Activated T-helper 17 cell treated with anti-CD3 and anti-CD28 coated beads, Interleukin-2, amount 50 U/mL, for 72 hours (primary cell): ENCODE measurements at regions not wholly inside any gene's neighbourhood (a gene's known extent, or its start where the extent isn't known, plus 50 kb on each side); places are given as distances from the start of the nearest gene placed in this dataset.

Source experiments
- ATAC-seq: fragments of 150-1000 bp; cut with Tn5 transposase; replicated peaks from 2 replicates; pipeline ENCODE4 v1.10.0; 2021; ENCODE audit warnings: mild to moderate bottlenecking, moderate library complexity
- H3K27ac Mint-ChIP-seq: one replicate; pipeline ENCODE4 v1.8.0; 2022; ENCODE audit warnings: mixed read lengths
- H3K27me3 Mint-ChIP-seq: one replicate; pipeline ENCODE4 v1.8.0; 2022; ENCODE audit warnings: mixed read lengths
- H3K36me3 Mint-ChIP-seq: one replicate; pipeline ENCODE4 v1.8.0; 2022; ENCODE audit warnings: low read depth, mild to moderate bottlenecking, mixed read lengths
- H3K4me1 Mint-ChIP-seq: one replicate; pipeline ENCODE4 v1.8.0; 2022; ENCODE audit warnings: mixed read lengths
- H3K4me3 Mint-ChIP-seq: one replicate; pipeline ENCODE4 v1.8.0; 2022; ENCODE audit warnings: mild to moderate bottlenecking, mixed read lengths
- H3K9me3 Mint-ChIP-seq: one replicate; pipeline ENCODE4 v1.8.0; 2022; ENCODE audit warnings: mixed read lengths

DNA sequence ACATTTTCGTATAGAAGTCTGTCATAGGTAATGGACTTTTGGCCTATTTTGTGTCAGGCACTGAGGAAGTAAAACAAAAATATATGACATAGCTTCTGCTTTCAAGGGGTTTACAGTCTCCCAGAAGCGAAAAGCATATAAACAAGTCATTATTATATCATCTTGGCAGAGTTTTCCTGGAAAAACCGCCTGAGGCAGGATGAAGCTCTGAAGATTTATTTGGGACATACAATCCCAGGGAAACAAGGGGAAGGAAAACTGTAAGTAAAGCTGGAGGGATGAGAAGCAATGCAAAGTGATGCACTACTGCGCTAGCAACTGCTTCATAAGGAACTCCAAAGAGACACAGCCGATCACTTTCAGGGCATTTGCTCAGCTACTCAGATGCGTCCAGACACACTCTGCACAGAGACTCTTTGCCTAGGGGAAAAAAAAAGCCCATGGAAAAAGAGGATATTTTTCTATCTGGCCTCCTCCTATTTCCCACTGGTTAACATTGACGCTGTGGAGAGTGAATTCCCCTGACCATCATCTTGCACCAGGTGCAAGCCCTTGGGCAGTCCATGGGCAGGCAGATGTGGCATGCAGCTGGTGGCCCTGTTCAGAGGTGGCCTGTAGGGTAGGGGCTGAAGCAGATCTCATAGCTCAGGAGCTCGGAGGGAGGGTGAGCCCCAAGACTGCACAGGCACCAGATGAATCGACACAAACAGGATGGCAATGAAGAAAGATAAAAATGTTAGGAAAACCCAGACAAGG, 158.1 kb downstream of the METTL4 start:
- H3K4me3 Mint-ChIP-seq, result no peak overlapping the region
- no peak for ATAC-seq
- H3K4me1 Mint-ChIP-seq, result no peaks in the 10 kb centered on the region
- H3K9me3 Mint-ChIP-seq, result no peaks in the 10 kb centered on the region
- H3K27me3 Mint-ChIP-seq, result peaks cover 14% of the 10 kb centered on the region
- H3K27ac Mint-ChIP-seq, result no peak overlapping the region
- H3K36me3 Mint-ChIP-seq, result no peaks in the 10 kb centered on the region

DNA sequence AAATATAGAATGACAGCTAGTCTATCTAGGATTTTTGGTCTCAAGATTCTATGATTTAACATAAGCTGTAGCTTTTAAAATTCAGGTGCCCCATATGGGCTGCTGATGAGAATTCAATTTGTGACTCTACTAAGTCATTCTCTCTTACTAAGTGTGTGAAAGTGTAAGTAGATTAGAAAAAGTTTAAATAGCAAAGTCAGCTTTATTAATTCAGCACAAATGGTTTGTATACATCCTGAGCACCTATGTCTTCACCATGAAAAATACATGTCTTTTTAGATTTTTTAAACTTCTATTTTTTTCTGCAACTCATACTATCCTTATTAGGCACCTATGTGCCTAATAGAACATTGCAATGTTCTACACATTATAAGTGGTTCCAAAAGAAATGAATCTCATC, 157.1 kb downstream of the METTL4 start:
- H3K27ac Mint-ChIP-seq, result no peak overlapping the region
- peaks cover 14% of the 10 kb centered on the region for H3K27me3 Mint-ChIP-seq
- H3K4me3 Mint-ChIP-seq, result no peak overlapping the region
- no peaks in the 10 kb centered on the region for H3K9me3 Mint-ChIP-seq
- H3K4me1 Mint-ChIP-seq, result no peaks in the 10 kb centered on the region
- ATAC-seq, result no peak
- no peaks in the 10 kb centered on the region for H3K36me3 Mint-ChIP-seq

DNA sequence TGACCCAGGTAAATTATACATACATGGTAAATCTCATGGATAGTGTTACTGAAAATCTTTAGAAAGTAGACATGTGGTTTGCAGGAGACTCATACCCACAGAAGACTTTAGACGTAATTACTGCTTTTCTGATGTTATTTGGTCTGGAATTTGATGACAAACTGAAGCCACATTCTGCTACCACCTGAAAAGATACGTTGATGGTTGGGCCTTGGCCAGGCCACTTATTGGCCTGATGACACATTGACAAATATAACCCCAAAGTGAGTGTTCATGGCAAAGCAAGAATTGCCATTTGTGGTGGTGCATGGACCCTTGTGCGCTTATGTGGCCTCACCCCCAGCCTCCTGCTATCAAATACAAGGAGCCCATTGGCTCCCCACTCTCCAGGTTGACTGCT, 155.6 kb downstream of the METTL4 start:
- no peak overlapping the region for H3K4me3 Mint-ChIP-seq
- H3K36me3 Mint-ChIP-seq, result no peaks in the 10 kb centered on the region
- no peak for ATAC-seq
- H3K27ac Mint-ChIP-seq, result no peak overlapping the region
- H3K4me1 Mint-ChIP-seq, result no peaks in the 10 kb centered on the region
- no peaks in the 10 kb centered on the region for H3K9me3 Mint-ChIP-seq
- H3K27me3 Mint-ChIP-seq, result peaks cover 17% of the 10 kb centered on the region

DNA sequence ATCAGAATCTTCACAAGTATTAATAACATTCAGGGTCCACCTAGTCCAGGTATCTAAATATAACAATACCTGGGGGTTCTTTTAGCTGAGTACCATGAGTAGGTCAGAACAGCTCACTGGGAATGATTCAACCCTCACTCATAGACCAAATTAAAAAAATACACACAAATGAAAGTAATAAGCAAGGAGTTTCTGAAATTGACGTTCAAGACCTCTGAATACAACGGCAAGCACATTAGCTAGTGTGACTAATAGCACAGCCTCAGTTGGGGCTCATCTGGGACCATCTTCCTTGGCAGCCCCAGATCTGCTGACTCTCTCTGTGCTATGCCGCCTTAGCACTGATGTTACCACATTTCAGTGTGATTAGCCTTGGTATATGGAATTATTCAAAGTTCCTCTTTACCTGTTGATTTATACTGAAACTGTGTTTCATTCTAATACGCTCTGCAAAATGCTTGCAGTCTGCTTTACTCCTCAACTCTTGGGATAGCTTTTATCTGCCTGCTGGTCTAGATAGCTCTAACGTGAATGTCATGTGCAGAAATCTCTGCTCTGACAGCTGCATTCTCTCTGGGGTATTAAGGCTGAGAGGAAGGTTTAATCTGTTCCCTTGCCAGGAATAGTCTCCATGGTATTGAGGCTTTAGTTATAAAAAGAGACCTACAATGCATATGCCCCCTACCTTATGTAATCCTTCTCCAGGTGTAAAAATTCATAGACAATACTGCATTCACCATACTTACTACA, 153.3 kb downstream of the METTL4 start:
- peaks cover 16% of the 10 kb centered on the region for H3K27me3 Mint-ChIP-seq
- H3K27ac Mint-ChIP-seq, result no peak overlapping the region
- no peak for ATAC-seq
- no peak overlapping the region for H3K4me3 Mint-ChIP-seq
- H3K4me1 Mint-ChIP-seq, result no peaks in the 10 kb centered on the region
- no peaks in the 10 kb centered on the region for H3K9me3 Mint-ChIP-seq
- H3K36me3 Mint-ChIP-seq, result no peaks in the 10 kb centered on the region

DNA sequence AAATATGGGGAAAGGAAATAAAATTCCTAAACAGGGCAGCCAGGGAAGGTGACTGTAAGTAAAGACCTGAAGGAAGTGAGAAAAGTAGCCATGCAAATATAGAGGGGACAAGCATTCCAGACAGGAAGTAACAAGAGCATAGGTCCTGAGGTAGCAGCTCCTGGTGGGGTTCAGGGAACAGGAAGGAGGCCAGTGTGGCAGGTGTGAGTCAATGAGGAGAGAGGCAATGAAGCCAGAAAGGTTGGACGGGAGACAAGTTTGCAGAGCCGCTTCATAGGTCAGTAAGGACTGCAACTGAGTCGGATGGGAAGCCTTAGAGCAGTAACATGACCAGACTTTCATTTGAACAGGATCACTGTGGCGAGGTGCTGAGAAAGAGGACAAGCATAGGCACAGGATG, 150.9 kb downstream of the METTL4 start:
- Mint-ChIP-seq H3K4me1 (no peaks in the 10 kb centered on the region), H3K9me3 (no peaks in the 10 kb centered on the region), H3K36me3 (no peaks in the 10 kb centered on the region), H3K27ac (no peak overlapping the region), H3K4me3 (no peak overlapping the region), H3K27me3 (peaks cover 17% of the 10 kb centered on the region)
- ATAC-seq, result no peak

DNA sequence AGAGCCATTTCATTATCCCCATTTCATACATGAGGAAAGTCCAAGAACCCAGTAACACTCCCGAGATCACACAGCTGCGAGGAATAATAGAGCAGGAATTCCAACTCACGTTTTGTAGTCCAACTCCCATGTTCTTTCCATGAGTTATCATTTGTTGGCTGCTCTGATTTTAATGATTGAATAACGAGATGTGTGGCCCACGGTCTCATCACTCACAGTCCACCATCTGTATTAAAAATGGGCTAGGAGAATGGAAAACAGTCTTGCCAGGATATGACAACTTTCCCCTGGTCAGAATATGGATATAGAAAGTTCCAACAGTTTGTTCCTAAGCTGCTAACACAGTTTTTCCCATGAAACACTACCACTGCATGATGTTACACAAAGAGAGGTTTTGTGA, 147.5 kb downstream of the METTL4 start:
- no peak for ATAC-seq
- Mint-ChIP-seq H3K36me3 (no peaks in the 10 kb centered on the region), H3K27ac (no peak overlapping the region), H3K9me3 (no peaks in the 10 kb centered on the region), H3K27me3 (peaks cover 18% of the 10 kb centered on the region), H3K4me3 (no peak overlapping the region), H3K4me1 (no peaks in the 10 kb centered on the region)

DNA sequence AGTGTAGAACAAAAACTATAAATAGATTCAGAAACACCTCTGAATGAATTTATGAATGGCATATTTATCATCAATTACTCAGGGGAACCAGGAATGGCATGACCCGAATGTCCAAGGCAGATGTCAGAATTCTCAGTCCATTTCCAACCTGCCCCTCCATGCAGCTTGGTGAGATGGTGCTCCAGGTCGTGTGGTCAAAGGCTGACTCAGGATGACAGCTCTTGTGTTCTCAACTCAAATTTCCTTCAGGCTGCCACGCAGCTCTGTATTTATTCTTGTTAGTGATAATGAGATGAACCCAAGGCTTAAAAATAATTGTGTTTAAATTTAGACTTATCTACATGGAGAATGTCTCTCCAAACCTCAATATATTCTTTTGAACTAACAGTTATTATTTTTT, 146.9 kb downstream of the METTL4 start:
- Mint-ChIP-seq H3K36me3 (no peaks in the 10 kb centered on the region), H3K4me3 (no peak overlapping the region), H3K27ac (no peak overlapping the region), H3K9me3 (no peaks in the 10 kb centered on the region), H3K4me1 (no peaks in the 10 kb centered on the region), H3K27me3 (peaks cover 18% of the 10 kb centered on the region)
- no peak for ATAC-seq

DNA sequence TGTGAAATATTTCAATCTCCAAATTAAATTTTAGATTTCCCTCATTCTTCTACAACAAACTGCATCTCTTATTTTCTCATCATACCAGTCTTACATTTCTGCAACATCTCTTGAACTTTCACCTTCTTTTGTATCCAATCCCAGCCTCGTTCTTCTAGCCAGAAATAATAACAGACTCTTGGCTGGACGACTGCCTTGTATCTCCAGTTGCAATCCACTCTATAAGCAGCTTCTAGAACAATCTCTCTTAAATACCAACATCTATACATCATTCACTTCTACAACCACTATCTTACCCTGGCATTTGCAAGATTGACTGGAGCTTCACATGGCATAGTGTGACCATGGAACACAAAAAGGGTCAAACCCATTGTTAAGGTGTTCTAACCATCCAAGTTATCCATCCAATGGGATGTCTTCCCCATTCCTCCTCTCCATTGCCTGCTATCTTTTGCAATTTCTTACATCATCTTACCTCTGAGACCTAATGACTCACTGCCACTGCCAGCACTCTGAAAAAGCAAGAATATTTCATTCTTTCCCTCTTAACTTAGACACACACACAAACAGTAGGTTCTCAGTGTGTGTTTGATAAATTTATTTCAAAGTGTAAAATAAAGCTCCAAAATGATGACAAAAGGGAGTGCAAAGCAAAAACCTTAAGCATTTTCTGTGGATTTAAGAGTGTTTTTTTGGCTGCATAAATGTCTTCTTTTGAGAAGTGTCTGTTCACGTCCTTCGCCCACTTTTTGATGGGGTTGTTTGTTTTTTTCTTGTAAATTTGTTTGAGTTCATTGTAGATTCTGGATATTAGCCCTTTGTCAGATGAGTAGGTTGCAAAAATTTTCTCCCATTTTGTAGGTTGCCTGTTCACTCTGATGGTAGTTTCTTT, 145.6 kb downstream of the METTL4 start:
- Mint-ChIP-seq H3K9me3 (peaks cover 5% of the 10 kb centered on the region), H3K27me3 (peaks cover 11% of the 10 kb centered on the region), H3K4me3 (no peak overlapping the region), H3K4me1 (no peaks in the 10 kb centered on the region), H3K27ac (no peak overlapping the region), H3K36me3 (no peaks in the 10 kb centered on the region)
- ATAC-seq, result no peak

DNA sequence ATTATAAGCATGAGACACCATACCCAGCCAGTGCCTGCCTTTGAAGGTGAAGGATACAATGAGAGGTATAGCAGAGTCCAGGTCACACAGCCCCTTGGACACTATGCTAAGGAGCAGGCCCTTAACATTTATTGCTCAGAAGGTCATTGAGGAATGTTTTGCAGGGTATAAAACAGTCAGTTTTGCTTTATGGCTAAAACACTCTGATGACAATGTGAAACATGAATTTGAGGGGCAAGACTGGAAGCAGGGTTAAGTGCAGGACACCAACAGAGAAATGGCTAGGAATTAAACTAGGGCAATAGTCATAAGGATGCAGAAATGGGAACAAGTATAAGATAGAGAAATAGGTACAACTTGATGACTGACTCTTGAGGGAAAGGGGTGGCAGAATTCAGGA, 141.1 kb downstream of the METTL4 start:
- Mint-ChIP-seq H3K9me3 (peaks cover 5% of the 10 kb centered on the region), H3K4me1 (no peaks in the 10 kb centered on the region), H3K27me3 (peaks cover 6% of the 10 kb centered on the region), H3K27ac (no peak overlapping the region), H3K36me3 (no peaks in the 10 kb centered on the region), H3K4me3 (no peak overlapping the region)
- ATAC-seq, result no peak

DNA sequence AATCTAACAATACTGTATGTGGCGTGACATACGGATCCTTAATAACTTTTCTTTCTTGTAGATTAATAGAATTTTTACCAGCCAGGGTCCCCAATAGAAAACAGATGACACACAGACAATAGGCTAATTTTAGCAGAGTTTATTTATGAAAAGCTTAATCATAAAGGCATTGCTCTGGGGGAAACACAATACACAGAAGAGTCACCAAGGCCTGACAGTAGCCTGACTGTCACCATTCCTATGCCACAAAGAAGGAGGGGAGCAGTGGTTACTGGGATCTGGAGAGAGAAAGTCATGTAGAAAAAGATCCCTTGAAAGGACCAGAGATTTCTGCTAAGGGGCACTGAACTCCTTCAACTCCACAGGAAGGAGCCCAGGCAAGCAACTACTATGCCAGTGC, 139.5 kb downstream of the METTL4 start:
- Mint-ChIP-seq H3K4me3 (no peak overlapping the region), H3K27me3 (no peaks in the 10 kb centered on the region), H3K9me3 (peaks cover 5% of the 10 kb centered on the region), H3K4me1 (no peaks in the 10 kb centered on the region), H3K36me3 (no peaks in the 10 kb centered on the region), H3K27ac (no peak overlapping the region)
- no peak for ATAC-seq

DNA sequence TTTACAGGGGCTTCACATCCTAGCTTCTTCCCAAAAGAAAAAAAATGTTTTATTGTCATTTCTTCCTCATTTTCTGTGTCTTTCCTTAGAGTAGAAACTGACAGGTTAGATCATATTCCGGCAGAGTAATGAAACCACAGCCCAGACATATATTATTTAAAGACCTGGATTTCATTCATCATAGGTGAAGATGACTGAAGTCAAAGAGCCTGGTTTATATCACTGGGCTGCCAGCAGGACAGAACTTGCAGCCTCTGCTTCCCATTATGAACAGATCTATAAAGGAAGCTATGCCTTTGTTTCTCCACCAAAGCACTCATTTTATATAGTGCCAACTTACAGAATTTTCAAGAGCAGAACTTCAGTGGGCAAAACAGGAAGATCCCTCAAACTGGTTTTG, 137.9 kb downstream of the METTL4 start:
- H3K27ac Mint-ChIP-seq, result no peak overlapping the region
- no peak overlapping the region for H3K4me3 Mint-ChIP-seq
- H3K4me1 Mint-ChIP-seq, result no peaks in the 10 kb centered on the region
- no peaks in the 10 kb centered on the region for H3K36me3 Mint-ChIP-seq
- peaks cover 5% of the 10 kb centered on the region for H3K9me3 Mint-ChIP-seq
- no peaks in the 10 kb centered on the region for H3K27me3 Mint-ChIP-seq
- ATAC-seq, result no peak

DNA sequence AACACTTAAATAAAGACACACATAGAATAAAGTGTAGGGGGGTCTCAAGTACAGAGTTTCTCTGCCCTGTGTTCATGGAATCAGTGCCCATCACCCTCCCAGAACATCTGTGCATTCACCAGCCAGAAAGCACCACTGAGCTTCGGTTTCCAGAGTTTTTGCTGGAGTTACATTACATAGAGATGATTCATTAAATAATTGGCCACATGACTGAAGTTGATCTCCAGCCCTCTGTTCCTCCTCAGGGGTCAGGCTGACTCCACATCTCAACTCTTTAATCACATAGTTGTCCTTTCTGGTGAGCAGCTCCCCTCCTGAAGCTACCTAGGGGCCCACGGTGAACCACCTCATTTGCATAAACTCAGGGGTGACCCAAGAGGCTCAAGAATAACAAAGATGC, 129.8 kb downstream of the METTL4 start:
- Mint-ChIP-seq H3K9me3 (no peaks in the 10 kb centered on the region), H3K27me3 (peaks cover 9% of the 10 kb centered on the region), H3K4me1 (no peaks in the 10 kb centered on the region), H3K36me3 (no peaks in the 10 kb centered on the region), H3K4me3 (no peak overlapping the region), H3K27ac (no peak overlapping the region)
- no peak for ATAC-seq

DNA sequence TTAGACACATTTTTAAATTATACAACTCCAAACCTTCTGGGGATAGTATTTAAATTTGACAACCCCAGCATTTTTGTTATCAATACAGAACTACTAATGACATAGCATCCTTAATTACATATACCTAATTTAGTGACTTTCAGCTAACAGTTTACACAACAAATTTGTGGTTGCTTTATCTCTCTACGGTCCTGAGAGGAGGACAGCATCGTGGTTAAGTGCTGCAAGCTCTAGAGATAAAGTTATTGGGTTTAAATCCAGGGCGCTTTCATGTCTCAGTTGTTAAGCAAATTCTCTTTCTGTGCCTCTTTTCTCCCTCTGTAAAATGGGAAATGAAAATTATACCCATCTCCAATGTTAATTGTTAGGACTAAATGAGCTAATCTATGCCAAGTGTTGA, 129.3 kb downstream of the METTL4 start:
- no peaks in the 10 kb centered on the region for H3K9me3 Mint-ChIP-seq
- H3K4me3 Mint-ChIP-seq, result no peak overlapping the region
- H3K4me1 Mint-ChIP-seq, result no peaks in the 10 kb centered on the region
- H3K27me3 Mint-ChIP-seq, result peaks cover 9% of the 10 kb centered on the region
- no peak overlapping the region for H3K27ac Mint-ChIP-seq
- H3K36me3 Mint-ChIP-seq, result no peaks in the 10 kb centered on the region
- ATAC-seq, result no peak

DNA sequence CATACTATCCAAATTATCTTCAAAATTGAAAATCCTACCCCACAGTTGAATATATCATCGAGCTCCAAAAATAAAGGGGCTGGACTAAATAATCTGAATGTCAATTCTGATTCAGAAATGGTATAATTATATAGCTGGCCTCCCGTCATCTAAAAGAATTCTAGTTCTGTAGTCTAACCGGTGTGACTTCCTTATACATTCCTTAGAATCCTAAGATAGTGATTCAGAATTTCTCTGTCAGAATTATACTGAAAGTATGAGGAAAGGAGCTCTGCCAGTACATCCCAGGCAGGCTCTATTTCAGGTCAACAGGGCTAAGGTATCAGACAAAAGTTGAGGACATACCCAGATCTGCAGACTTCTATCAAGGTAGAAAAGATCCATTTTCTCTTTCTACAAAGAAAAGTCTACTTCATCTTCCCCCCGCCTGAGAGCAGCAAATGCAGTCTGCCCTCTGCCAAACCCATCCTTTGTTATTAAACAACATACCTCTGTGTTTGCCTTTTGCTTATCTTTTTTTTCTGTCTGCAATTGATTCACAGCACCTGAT, 128.5 kb downstream of the METTL4 start:
- ATAC-seq, result no peak
- Mint-ChIP-seq H3K36me3 (no peaks in the 10 kb centered on the region), H3K27me3 (peaks cover 9% of the 10 kb centered on the region), H3K9me3 (no peaks in the 10 kb centered on the region), H3K27ac (no peak overlapping the region), H3K4me1 (no peaks in the 10 kb centered on the region), H3K4me3 (no peak overlapping the region)
